Esophagus squamous epithelium (tissue), 5 donors: ENCODE measurements at regions not wholly inside any gene's neighbourhood (a gene's known extent, or its start where the extent isn't known, plus 50 kb on each side); places are given as distances from the start of the nearest gene placed in this dataset.

Experiments
- DNase-seq: peaks from one replicate; lab custom pipeline; 2025; lab: John Stamatoyannopoulos, UW
- H3K27ac ChIP-seq, 4 donors: fragments of 200-600 bp; sonication (generic); one replicate each; pipeline ENCODE4 v1.5.1; 2016 to 2019; ENCODE audit warnings: mild to moderate bottlenecking in 1 of 4
- H3K27me3 ChIP-seq, 4 donors: fragments of 200-600 bp; sonication (generic); 1 replicate in 3 of 4; 2 replicates in 1 of 4; pipeline versions ENCODE4 v1.5.1 to v1.6.0; 2017 to 2021; ENCODE audit warnings: antibody characterized with exemption in 1 of 4
- H3K36me3 ChIP-seq, 3 donors: fragments of 200-600 bp; sonication (generic); one replicate each; pipeline ENCODE4 v1.5.1; 2016 to 2019
- H3K4me1 ChIP-seq, 3 donors: fragments of 200-600 bp; sonication (generic); one replicate each; pipeline ENCODE4 v1.5.1; 2017 to 2019
- H3K4me3 ChIP-seq, 4 donors: fragments of 200-600 bp; sonication (generic); 1 replicate in 3 of 4; 2 replicates in 1 of 4; pipeline ENCODE4 v1.5.1; 2016 to 2019; ENCODE audit warnings: mild to moderate bottlenecking in 2 of 4, moderate library complexity in 1 of 4
- H3K9me3 ChIP-seq, 3 donors: fragments of 200-600 bp; sonication (generic); one replicate each; pipeline ENCODE4 v1.5.1; 2016 to 2019
- CTCF ChIP-seq, 6 experiments: fragments of 450-650 bp in 4 of 6; fragments of 200-600 bp in 2 of 6; sonication (generic) in 2 of 6; IDR thresholded peaks; one replicate each; pipeline ENCODE4 v1.5.1; 2016 to 2019; ENCODE audit warnings: antibody characterized with exemption in 6 of 6, mild to moderate bottlenecking in 4 of 6, moderate library complexity in 4 of 6
- POLR2A ChIP-seq, 4 donors: fragments of 450-650 bp; IDR thresholded peaks; one replicate each; pipeline ENCODE4 v1.6.1; 2017; ENCODE audit warnings: antibody characterized with exemption in 4 of 4, mild to moderate bottlenecking in 4 of 4, moderate library complexity in 3 of 4
- WGBS, 2 donors: methylation state at CpG; one replicate each; pipeline ENCODE4 v1.1.5; 2018; 5-methylcytosine and 5-hydroxymethylcytosine counted together
- intact Hi-C: fragments of 100-400 bp; cut with DNase I; formaldehyde crosslinking; loops from one replicate; pipeline ENCODE4 v1.15.0; 2022
- donor health status: DM: yes; HTN: yes; CAD: no.

DNA sequence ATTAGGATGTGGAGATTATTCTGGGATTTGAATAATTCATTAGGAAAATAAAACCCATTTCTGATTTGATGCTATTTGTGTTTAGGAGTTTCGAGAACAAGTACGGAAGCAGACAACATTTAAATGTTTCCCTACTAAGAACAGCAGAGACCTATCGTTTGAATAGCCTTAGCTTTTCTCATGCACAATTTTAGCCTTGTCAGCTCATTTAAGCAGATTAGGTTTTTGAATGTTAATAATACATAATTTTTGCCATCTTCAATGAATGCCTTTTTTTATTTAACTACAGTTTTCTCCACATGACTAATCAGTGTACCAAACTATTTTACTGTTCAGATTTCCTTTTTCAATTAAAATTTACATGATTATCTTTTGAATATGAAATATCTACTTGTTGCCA is 592.0 kb downstream of the BCKDHB start:
- H3K4me1 ChIP-seq, result no peaks in the 10 kb centered on the region
- WGBS, 2 donors, result 91 to 92% methylated on average over 3 of the region's 3 CpGs
- TF ChIP-seq CTCF (IDR thresholded peaks at IDR 0.05) (no peak), POLR2A (IDR thresholded peaks at IDR 0.05) (no peak)
- H3K27ac ChIP-seq, result no peak overlapping the region
- DNase-seq, result no peak
- intact Hi-C loops, result no loop called here
- no peaks in the 10 kb centered on the region for H3K36me3 ChIP-seq
- peaks cover 0 to 6% (median 0%) of the 10 kb centered on the region in 3 donors for H3K9me3 ChIP-seq
- no peak overlapping the region for H3K4me3 ChIP-seq
- no peaks in the 10 kb centered on the region for H3K27me3 ChIP-seq

- Histone ChIP-seq H3K4me1 (no peaks in the 10 kb centered on the region), H3K36me3 (no peaks in the 10 kb centered on the region), H3K9me3 (no peaks in the 10 kb centered on the region), H3K4me3 (no peak overlapping the region), H3K27me3 (no peaks in the 10 kb centered on the region), H3K27ac (no peak overlapping the region)
- intact Hi-C loops, result no loop called here
- DNase-seq, result no peak
- no peak for TF ChIP-seq CTCF (IDR thresholded peaks at IDR 0.05)
- no peak for TF ChIP-seq POLR2A (IDR thresholded peaks at IDR 0.05)
Observed at GRCh38 chr6:80696268-80696667, 589.8 kb downstream of the BCKDHB start.

GRCh38 chr6:80690551-80691131 is 584.2 kb downstream of the BCKDHB start:
- no peaks in the 10 kb centered on the region for H3K27me3 ChIP-seq

GRCh38 chr6:80689716-80690395 is 583.4 kb downstream of the BCKDHB start:
- no peak for DNase-seq
- Histone ChIP-seq H3K4me1 (no peaks in the 10 kb centered on the region), H3K9me3 (no peaks in the 10 kb centered on the region), H3K36me3 (no peaks in the 10 kb centered on the region), H3K27ac (no peak overlapping the region), H3K27me3 (no peaks in the 10 kb centered on the region), H3K4me3 (no peak overlapping the region)
- intact Hi-C loops, result no loop called here
- 22% methylated on average over 3 of the region's 3 CpGs for whole genome bisulfite sequencing, 2 donors
- TF ChIP-seq CTCF (IDR thresholded peaks at IDR 0.05) (no peak), POLR2A (IDR thresholded peaks at IDR 0.05) (no peak)

More at GRCh38 chr6:80690551-80691131, 584.2 kb downstream of the BCKDHB start:
- Histone ChIP-seq H3K27ac (no peak overlapping the region), H3K4me1 (no peaks in the 10 kb centered on the region), H3K9me3 (no peaks in the 10 kb centered on the region), H3K36me3 (no peaks in the 10 kb centered on the region), H3K4me3 (no peak overlapping the region)
- no peak for DNase-seq
- intact Hi-C loops, result no loop called here
- WGBS, 2 donors, result 30 to 45% methylated on average over 6 of the region's 6 CpGs
- TF ChIP-seq CTCF (IDR thresholded peaks at IDR 0.05) (no peak), POLR2A (IDR thresholded peaks at IDR 0.05) (no peak)

GRCh38 chr6:80679992-80680391 is 573.5 kb downstream of the BCKDHB start:
- Histone ChIP-seq H3K36me3 (no peaks in the 10 kb centered on the region), H3K4me1 (no peaks in the 10 kb centered on the region), H3K9me3 (no peaks in the 10 kb centered on the region), H3K27me3 (no peaks in the 10 kb centered on the region), H3K4me3 (no peak overlapping the region), H3K27ac (no peak overlapping the region)
- intact Hi-C loops, result no loop called here
- TF ChIP-seq CTCF (IDR thresholded peaks at IDR 0.05), result no peak
- TF ChIP-seq POLR2A (IDR thresholded peaks at IDR 0.05), result no peak
- no peak for DNase-seq
- 52 to 59% methylated on average over 2 of the region's 2 CpGs for WGBS, 2 donors
